Left lung (tissue), 4 donors: ENCODE measurements at regions not wholly inside any gene's neighbourhood (a gene's known extent, or its start where the extent isn't known, plus 50 kb on each side); places are given as distances from the start of the nearest gene placed in this dataset.

ENCODE experiments used
- ATAC-seq: fragments of 200-7000 bp; cut with Tn5 transposase; one replicate; pipeline ENCODE4 v1.9.1; 2020; ENCODE audit warnings: moderate library complexity
- DNase-seq, 4 donors: peaks; one replicate each; pipeline ENCODE4 v3.0.0-alpha.2; 2013 to 2020
- H3K27ac ChIP-seq, 2 donors: fragments of 200-600 bp; sonication (generic) in 1 of 2; one replicate each; pipeline versions ENCODE4 v1.5.0 to v1.8.0; 2020 to 2021
- H3K27me3 ChIP-seq, 2 donors: fragments of 200-600 bp; sonication (generic) in 1 of 2; one replicate each; pipeline versions ENCODE4 v1.5.0 to v1.8.0; 2020 to 2021
- H3K36me3 ChIP-seq, 2 donors: fragments of 200-600 bp; sonication (generic) in 1 of 2; one replicate each; pipeline versions ENCODE4 v1.5.0 to v1.8.0; 2020 to 2021
- H3K4me1 ChIP-seq, 2 donors: fragments of 200-600 bp; one replicate each; pipeline ENCODE4 v1.8.0; 2021
- H3K4me3 ChIP-seq, 2 donors: fragments of 200-600 bp; sonication (generic) in 1 of 2; one replicate each; pipeline versions ENCODE4 v1.5.0 to v1.8.0; 2020 to 2021; ENCODE audit warnings: mild to moderate bottlenecking in 1 of 2
- H3K9me3 ChIP-seq, 2 donors: fragments of 200-600 bp; sonication (generic) in 1 of 2; one replicate each; pipeline versions ENCODE4 v1.5.0 to v1.8.0; 2020 to 2021
- CTCF ChIP-seq, 2 donors: fragments of 200-600 bp; sonication (generic) in 1 of 2; IDR thresholded peaks; one replicate each; pipeline versions ENCODE4 v1.5.0 to v1.8.0; 2021; ENCODE audit warnings: antibody characterized with exemption in 2 of 2
- intact Hi-C, 2 donors: fragments of 100-400 bp; cut with DNase I; formaldehyde crosslinking; loops; one replicate each; pipeline versions ENCODE4 v1.11.2 to v1.14.2; 2022
- donor health status: DM: no; HTN: yes; CAD: no.
- donor health status: DM: no; HTN: no; CAD: no.

GRCh38 chr4:40698733-40699132, 51.0 kb upstream of the NSUN7 start:
- Histone ChIP-seq H3K4me3 (no peak overlapping the region), H3K27me3 (no peaks in the 10 kb centered on the region), H3K27ac (no peak overlapping the region), H3K4me1 (peaks cover 0 to 8% of the 10 kb centered on the region in 2 donors), H3K36me3 (no peaks in the 10 kb centered on the region), H3K9me3 (no peaks in the 10 kb centered on the region)
- no peak for TF ChIP-seq CTCF (IDR thresholded peaks at IDR 0.05)
- DNase-seq (no peak), ATAC-seq (no peak)
- intact Hi-C loops, result no loop called here

- Histone ChIP-seq H3K27ac (no peak overlapping the region), H3K36me3 (no peaks in the 10 kb centered on the region), H3K4me3 (no peak overlapping the region), H3K27me3 (no peaks in the 10 kb centered on the region), H3K9me3 (no peaks in the 10 kb centered on the region), H3K4me1 (peaks cover 0 to 8% of the 10 kb centered on the region in 2 donors)
- intact Hi-C loops, result no loop called here
- no peak for DNase-seq
- TF ChIP-seq CTCF (IDR thresholded peaks at IDR 0.05), result no peak
- no peak for ATAC-seq
Observed at GRCh38 chr4:40699648-40700047, 50.1 kb upstream of the NSUN7 start.
